GM21619 (cell line): ENCODE measurements at regions not wholly inside any gene's neighbourhood (a gene's known extent, or its start where the extent isn't known, plus 50 kb on each side); places are given as distances from the start of the nearest gene placed in this dataset.
"Not testable (repeated sequence)": the region's sequence is repeated elsewhere in the genome, so short reads cannot be mapped to it uniquely, and the experiment has no call there.

Experiments used
- ATAC-seq: cut with Tn5 transposase; IDR thresholded peaks from one replicate; pipeline ENCODE4 v1.9.1; 2021; ENCODE audit not compliant: unreplicated experiment

- no peak for ATAC-seq
These were observed 157.5 kb downstream of the TTC8 start for GRCh38 chr14:88981948-88982347.

GRCh38 chr14:88983755-88984154, 159.3 kb downstream of the TTC8 start:
- ATAC-seq = no peak

GRCh38 chr14:88985654-88986053, 161.2 kb downstream of the TTC8 start:
- no peak for ATAC-seq

- ATAC-seq = no peak
These were observed 161.8 kb downstream of the TTC8 start for GRCh38 chr14:88986146-88986841.

GRCh38 chr14:88986908-88987307, 162.5 kb downstream of the TTC8 start:
- ATAC-seq = not testable (repeated sequence)

GRCh38 chr14:88987516-88987915, 163.1 kb downstream of the TTC8 start:
- ATAC-seq = no peak

GRCh38 chr14:88989911-88990310, 165.5 kb downstream of the TTC8 start:
- ATAC-seq = no peak

GRCh38 chr14:88990856-88991255, 166.4 kb downstream of the TTC8 start:
- no peak for ATAC-seq

GRCh38 chr14:88992011-88992410, 167.6 kb downstream of the TTC8 start:
- ATAC-seq = no peak

GRCh38 chr14:88993946-88994345, 169.5 kb downstream of the TTC8 start:
- no peak for ATAC-seq

GRCh38 chr14:88995437-88996198, 171.2 kb downstream of the TTC8 start:
- no peak for ATAC-seq

GRCh38 chr14:88998027-88998426, 173.6 kb downstream of the TTC8 start:
- ATAC-seq = no peak

GRCh38 chr14:88999137-88999536, 174.7 kb downstream of the TTC8 start:
- ATAC-seq = no peak

GRCh38 chr14:89000007-89000942, 175.8 kb downstream of the TTC8 start:
- no peak for ATAC-seq

- ATAC-seq = no peak
These were observed 179.7 kb downstream of the TTC8 start for GRCh38 chr14:89004166-89004565.

- ATAC-seq = no peak
These were observed 183.5 kb downstream of the TTC8 start for GRCh38 chr14:89007906-89008305.

- ATAC-seq = no peak
These were observed 187.2 kb downstream of the TTC8 start for GRCh38 chr14:89011355-89012281.

- ATAC-seq = no peak
These were observed 188.0 kb downstream of the TTC8 start for GRCh38 chr14:89012282-89013097.

GRCh38 chr14:89013098-89013504, 188.7 kb downstream of the TTC8 start:
- ATAC-seq = no peak
